Mononuclear cell (primary cell): ENCODE measurements at regions not wholly inside any gene's neighbourhood (a gene's known extent, or its start where the extent isn't known, plus 50 kb on each side); places are given as distances from the start of the nearest gene placed in this dataset.
"Not testable (repeated sequence)": the region's sequence is repeated elsewhere in the genome, so short reads cannot be mapped to it uniquely, and the experiment has no call there.

Experiments
- H3K27me3 ChIP-seq: 2 replicates; pipeline ENCODE4 v1.6.0; 2011; ENCODE audit warnings: low read length, control low read depth; ENCODE audit not compliant: insufficient read depth
- H3K4me1 ChIP-seq: 2 replicates; pipeline ENCODE4 v1.5.1; 2011; ENCODE audit warnings: mild to moderate bottlenecking, low read length, control low read depth; ENCODE audit not compliant: insufficient read depth
- H3K4me3 ChIP-seq: 2 replicates; pipeline ENCODE4 v1.5.1; 2011; ENCODE audit warnings: mild to moderate bottlenecking, low read length, moderate library complexity
- H3K9me3 ChIP-seq: 2 replicates; pipeline ENCODE4 v1.5.1; 2011; ENCODE audit warnings: low read depth, mild to moderate bottlenecking, control low read depth, low read length

- Histone ChIP-seq H3K4me1 (no peaks in the 10 kb centered on the region), H3K9me3 (no peaks in the 10 kb centered on the region), H3K4me3 (no peak overlapping the region), H3K27me3 (no peaks in the 10 kb centered on the region)
These were observed 300.1 kb downstream of the HIVEP2 start for GRCh38 chr6:142644866-142645265.

DNA sequence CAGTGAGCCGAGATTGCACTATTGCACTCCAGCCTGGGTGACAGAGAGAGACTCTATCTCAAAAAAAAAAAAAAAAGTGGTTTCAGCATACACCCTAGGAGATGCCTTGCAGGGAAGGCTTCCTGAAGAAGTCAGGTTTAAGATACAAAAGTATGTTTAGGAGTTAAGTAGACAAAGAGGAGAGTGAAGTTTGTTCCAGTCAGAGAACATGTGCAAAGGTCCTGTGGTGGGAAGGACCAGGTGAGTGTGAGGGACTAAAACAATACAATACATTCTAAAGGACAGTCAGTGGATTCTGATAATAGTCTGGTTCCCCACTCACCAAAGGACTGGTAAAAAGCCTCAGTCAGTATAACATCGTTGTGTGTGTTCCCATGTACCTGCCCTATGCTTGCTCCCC, 299.3 kb downstream of the HIVEP2 start:
- Histone ChIP-seq H3K4me3 (no peak overlapping the region), H3K9me3 (no peaks in the 10 kb centered on the region), H3K27me3 (no peaks in the 10 kb centered on the region), H3K4me1 (no peaks in the 10 kb centered on the region)

DNA sequence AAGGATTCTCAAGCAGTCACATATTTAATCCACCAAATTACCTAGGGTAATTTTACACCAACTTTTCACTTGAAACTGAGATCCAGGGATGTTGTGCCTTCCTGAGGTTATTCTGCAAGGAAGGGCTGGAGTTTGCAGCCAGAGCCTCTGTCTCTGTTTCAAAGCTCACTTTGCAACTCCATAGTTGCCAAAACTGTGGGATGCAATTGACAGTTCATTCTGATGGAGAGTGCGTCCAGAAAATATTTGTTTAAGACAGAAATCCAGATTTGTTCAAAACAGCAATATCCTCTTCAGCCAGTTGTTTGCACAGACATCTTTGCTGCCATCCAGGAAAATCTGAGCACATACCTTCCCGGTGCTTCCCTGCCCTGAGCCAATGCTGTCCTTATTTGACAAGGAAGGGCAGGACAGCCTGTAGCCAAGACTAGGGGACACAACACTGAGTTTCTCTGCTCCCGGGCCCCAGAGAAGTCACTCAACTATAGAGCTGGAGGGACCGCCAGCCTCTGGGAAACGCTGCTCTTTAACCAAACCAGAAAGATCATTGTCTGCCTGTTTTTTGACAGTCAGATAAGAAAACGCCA, 297.4 kb downstream of the HIVEP2 start:
- no peaks in the 10 kb centered on the region for H3K9me3 ChIP-seq
- H3K27me3 ChIP-seq: no peaks in the 10 kb centered on the region
- H3K4me3 ChIP-seq: no peak overlapping the region
- no peaks in the 10 kb centered on the region for H3K4me1 ChIP-seq

GRCh38 chr6:142648036-142648451, 296.9 kb downstream of the HIVEP2 start:
- Histone ChIP-seq H3K9me3 (no peaks in the 10 kb centered on the region), H3K4me3 (no peak overlapping the region), H3K27me3 (no peaks in the 10 kb centered on the region), H3K4me1 (no peaks in the 10 kb centered on the region)

GRCh38 chr6:142648526-142648925, 296.4 kb downstream of the HIVEP2 start:
- no peaks in the 10 kb centered on the region for H3K27me3 ChIP-seq
- H3K9me3 ChIP-seq: no peaks in the 10 kb centered on the region
- H3K4me1 ChIP-seq: no peaks in the 10 kb centered on the region
- no peak overlapping the region for H3K4me3 ChIP-seq

GRCh38 chr6:142649438-142650234, 295.3 kb downstream of the HIVEP2 start:
- not testable (repeated sequence) for H3K9me3 ChIP-seq, H3K4me3 ChIP-seq, H3K27me3 ChIP-seq, H3K4me1 ChIP-seq

DNA sequence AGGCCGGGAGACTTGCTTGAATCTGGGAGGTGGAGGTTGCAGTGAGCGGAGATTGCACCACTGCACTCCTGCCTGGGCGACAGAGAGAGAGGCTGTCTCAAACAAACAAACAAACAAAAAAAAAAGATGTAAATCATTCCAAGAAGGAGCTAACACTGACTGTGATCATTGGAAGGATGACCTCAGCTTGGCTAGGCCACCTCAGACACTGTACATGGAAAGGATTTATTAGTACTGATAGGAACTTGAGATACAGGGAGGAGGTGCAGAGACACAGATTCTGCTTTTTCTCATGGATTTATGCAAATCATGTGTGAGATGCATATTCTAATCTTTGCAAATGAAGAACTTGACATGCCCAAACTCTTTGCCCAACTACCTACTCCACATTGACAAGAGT, 293.6 kb downstream of the HIVEP2 start:
- H3K4me3 ChIP-seq: no peak overlapping the region

GRCh38 chr6:142653710-142654420, 291.1 kb downstream of the HIVEP2 start:
- Histone ChIP-seq H3K27me3 (no peaks in the 10 kb centered on the region), H3K9me3 (no peaks in the 10 kb centered on the region), H3K4me3 (no peak overlapping the region), H3K4me1 (no peaks in the 10 kb centered on the region)

More for the DNA sequence above, 293.6 kb downstream of the HIVEP2 start:
- H3K9me3 ChIP-seq: no peaks in the 10 kb centered on the region
- H3K4me1 ChIP-seq: no peaks in the 10 kb centered on the region
- no peaks in the 10 kb centered on the region for H3K27me3 ChIP-seq

DNA sequence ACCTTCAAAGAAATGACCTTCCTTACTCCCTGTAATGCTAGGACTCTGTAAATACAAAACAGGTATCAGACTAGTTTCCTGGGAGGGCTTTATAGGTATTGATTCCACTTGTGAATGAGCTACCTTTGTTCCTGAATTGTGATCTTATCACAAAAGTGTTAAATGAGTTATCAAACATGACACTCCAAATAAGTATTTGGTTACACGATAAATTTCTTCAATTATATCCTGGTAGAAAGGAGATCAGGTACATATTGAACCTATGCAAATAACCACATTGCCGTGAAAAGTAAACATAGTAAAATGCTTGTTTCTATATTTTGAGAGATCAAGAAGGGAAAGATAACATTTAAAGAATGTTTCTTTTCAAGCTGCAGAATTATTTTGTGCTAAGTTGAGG, 285.3 kb downstream of the HIVEP2 start:
- Histone ChIP-seq H3K27me3 (no peaks in the 10 kb centered on the region), H3K9me3 (peaks cover 12% of the 10 kb centered on the region), H3K4me1 (no peaks in the 10 kb centered on the region), H3K4me3 (no peak overlapping the region)

DNA sequence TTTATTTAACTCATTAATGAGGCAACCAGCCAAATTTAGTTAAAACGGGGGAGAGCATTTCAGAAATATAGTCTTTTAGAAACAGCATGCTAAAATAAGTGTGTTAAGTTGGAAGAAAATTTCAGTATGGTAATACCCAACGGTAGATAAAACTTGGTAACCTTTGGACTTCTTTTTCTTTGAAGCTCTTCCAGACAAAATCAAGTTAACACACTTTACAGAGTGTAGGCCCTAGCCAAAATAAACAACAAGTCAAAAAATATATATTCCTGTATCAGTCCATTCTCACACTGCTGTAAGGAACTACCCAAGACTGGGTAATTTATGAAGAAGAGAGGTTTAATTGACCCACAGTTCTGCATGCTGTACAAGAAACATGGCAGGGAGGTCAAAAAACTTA, 279.6 kb downstream of the HIVEP2 start:
- Histone ChIP-seq H3K4me3 (no peak overlapping the region), H3K27me3 (no peaks in the 10 kb centered on the region), H3K4me1 (no peaks in the 10 kb centered on the region), H3K9me3 (peaks cover 12% of the 10 kb centered on the region)

DNA sequence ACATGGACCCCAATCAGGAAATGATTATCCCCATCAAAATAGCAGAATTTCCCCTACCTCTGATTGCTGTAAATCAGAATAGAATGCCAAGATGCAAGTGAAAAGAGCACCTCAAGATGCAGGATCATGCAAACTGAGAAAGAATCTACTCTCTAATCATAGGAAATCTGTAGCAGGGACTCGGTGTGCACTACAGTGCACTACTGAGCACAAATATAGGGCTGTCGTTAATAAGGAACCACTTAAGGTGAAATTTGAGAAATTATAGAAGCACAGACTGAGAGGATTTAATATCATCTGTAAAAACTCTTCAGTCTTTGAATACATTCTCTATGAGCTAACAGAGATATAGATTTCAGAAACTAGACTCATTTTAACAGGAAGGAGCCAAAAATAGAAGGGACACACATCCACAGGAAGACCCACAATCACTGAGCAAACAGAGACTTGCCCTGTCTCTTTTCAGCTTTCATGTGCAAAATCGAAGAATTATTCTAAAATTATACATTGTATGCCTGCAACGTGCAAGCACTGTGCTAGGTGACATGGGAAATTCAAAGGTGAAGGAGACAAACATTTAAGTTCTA, 278.3 kb downstream of the HIVEP2 start:
- Histone ChIP-seq H3K9me3 (peaks cover 12% of the 10 kb centered on the region), H3K4me3 (no peak overlapping the region), H3K4me1 (no peaks in the 10 kb centered on the region)

GRCh38 chr6:142669471-142670351, 275.3 kb downstream of the HIVEP2 start:
- Histone ChIP-seq H3K27me3 (no peaks in the 10 kb centered on the region), H3K9me3 (no peaks in the 10 kb centered on the region), H3K4me1 (no peaks in the 10 kb centered on the region), H3K4me3 (no peak overlapping the region)

More for the DNA sequence above, 278.3 kb downstream of the HIVEP2 start:
- H3K27me3 ChIP-seq: no peaks in the 10 kb centered on the region

- Histone ChIP-seq H3K4me3 (no peak overlapping the region), H3K4me1 (no peaks in the 10 kb centered on the region), H3K9me3 (no peaks in the 10 kb centered on the region), H3K27me3 (no peaks in the 10 kb centered on the region)
These were observed 273.2 kb downstream of the HIVEP2 start for GRCh38 chr6:142671791-142672190.

DNA sequence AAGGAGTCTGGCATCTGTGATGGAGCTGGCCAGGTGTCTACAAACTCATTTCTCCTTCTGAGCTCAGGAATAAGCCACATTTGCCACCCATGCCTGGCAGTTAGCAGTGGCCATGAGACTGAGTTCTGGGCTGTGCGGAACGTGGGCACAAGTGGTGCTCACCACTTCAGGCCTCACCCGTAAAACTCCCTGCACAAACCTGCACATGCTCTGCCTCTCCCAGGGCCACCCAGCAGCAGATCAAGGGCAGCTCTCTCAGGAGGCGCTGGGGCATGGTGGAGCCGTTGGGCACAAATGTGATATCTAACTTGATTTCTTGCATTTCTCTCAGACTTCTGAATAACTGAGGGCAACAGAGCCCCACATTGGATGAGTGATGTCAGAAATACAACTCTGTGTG, 269.5 kb downstream of the HIVEP2 start:
- Histone ChIP-seq H3K9me3 (no peaks in the 10 kb centered on the region), H3K4me3 (no peak overlapping the region), H3K4me1 (no peaks in the 10 kb centered on the region), H3K27me3 (no peaks in the 10 kb centered on the region)
